ENCODE measurements at regions not wholly inside any gene's neighbourhood (a gene's known extent, or its start where the extent isn't known, plus 50 kb on each side); places are given as distances from the start of the nearest gene placed in this dataset.

DNA sequence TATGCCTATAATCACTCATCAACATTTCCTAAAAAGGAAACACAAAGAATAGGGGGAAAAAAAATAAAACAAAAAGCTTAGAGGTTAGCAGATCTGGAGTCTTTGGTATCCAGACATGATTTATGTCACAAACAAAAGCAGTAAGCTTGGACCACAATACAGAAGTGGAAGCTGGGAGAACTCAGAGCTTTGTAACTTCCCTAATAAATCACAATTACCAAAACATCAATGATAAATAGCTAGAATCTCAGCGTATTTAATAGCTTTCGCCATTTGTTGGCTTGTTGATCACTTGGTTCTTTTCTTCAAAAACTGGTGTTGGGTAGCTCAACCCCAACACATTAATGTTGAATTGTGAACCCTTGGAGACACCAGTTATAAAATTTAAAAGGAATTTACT, 392.5 kb downstream of the IRS1 start:
- no peak overlapping the region for H3K27ac ChIP-seq
- TF ChIP-seq ZFX (IDR thresholded peaks at IDR 0.05): no peak
- TF ChIP-seq, protein P1, sequence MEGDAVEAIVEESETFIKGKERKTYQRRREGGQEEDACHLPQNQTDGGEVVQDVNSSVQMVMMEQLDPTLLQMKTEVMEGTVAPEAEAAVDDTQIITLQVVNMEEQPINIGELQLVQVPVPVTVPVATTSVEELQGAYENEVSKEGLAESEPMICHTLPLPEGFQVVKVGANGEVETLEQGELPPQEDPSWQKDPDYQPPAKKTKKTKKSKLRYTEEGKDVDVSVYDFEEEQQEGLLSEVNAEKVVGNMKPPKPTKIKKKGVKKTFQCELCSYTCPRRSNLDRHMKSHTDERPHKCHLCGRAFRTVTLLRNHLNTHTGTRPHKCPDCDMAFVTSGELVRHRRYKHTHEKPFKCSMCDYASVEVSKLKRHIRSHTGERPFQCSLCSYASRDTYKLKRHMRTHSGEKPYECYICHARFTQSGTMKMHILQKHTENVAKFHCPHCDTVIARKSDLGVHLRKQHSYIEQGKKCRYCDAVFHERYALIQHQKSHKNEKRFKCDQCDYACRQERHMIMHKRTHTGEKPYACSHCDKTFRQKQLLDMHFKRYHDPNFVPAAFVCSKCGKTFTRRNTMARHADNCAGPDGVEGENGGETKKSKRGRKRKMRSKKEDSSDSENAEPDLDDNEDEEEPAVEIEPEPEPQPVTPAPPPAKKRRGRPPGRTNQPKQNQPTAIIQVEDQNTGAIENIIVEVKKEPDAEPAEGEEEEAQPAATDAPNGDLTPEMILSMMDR (conservative IDR thresholded peaks at IDR 0.05): no peak

DNA sequence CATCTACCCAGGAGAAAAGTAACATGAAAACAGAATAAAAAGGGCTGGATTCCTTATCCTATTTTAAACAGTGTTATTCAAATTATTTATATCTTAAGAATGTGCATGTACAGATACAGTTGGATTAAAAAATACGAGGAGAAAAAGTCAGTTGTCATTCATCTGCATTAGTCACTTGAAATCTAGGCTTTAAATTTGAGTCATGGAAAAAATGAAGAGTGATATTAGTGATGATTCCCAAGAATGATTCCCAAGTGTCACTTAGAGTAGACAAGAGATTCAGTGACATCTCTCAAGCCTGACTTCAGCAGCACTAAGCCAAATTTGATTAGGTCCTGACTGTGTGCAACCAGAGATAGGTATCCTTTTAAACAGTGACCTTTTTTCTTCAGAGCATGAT, 394.2 kb downstream of the IRS1 start:
- H3K27ac ChIP-seq: no peak overlapping the region
- TF ChIP-seq ZFX (IDR thresholded peaks at IDR 0.05): no peak
- TF ChIP-seq, protein P1 (conservative IDR thresholded peaks at IDR 0.05): no peak

DNA sequence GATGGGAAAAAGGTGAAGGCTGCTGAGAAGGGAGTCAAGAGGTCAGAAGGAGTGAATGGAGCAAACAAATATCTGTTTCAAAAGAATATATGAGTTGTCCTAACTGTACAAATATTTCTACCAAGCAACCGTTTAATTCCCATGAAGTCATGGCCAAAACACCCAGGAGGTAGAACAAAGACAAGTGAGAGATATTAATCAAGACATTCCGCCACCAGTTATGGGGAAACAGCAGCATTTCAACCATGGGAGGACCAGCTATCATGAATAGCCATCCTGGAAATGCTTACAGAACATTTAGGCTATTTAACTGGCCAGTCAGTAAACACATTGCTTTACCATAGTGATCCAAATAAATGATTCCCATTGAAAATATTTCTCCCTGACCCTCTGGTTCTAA, 396.3 kb downstream of the IRS1 start:
- no peak for TF ChIP-seq ZFX (IDR thresholded peaks at IDR 0.05)
- TF ChIP-seq, protein P1 (conservative IDR thresholded peaks at IDR 0.05): no peak
- H3K27ac ChIP-seq: no peak overlapping the region

DNA sequence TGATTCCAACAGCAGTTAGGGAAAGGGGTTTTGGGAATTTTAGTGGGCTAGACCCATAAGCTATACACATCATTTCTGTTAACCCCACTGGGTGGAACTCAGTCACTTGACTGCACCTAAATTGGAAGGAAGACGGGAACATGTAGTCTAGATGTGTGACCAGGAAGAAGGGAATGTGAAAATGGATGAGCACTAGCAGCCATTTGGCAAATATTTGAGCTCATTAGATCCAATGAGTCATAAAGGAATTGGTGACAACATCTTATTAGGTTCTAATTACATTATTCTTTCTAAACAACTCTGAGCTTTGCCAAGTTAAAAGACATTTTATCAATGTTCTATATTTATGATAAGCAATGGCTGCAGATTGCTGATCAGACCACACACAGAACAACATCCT, 400.6 kb downstream of the IRS1 start:
- TF ChIP-seq, protein P1 (conservative IDR thresholded peaks at IDR 0.05): no peak
- TF ChIP-seq ZFX (IDR thresholded peaks at IDR 0.05): no peak
- H3K27ac ChIP-seq: no peak overlapping the region

DNA sequence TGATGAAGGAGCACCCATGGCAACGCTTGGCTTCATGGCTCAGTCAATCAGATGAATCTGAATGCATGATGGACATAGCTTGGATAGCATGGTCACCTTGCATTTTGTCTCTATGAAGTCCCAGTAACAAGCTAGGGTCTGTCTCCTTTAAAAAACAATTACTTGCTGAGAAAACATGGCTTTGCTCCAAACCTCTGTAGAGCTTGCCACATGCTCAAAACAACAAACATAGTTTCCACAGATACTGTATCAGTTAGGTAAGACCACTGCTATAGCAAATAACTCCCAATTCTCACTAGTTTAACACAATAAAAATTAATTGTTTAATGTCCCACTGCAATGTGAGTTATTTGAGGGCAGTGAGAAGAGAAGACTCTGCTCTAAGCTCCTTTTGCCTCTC, 401.0 kb downstream of the IRS1 start:
- no peak overlapping the region for H3K27ac ChIP-seq
- TF ChIP-seq, protein P1 (conservative IDR thresholded peaks at IDR 0.05): no peak
- no peak for TF ChIP-seq ZFX (IDR thresholded peaks at IDR 0.05)

DNA sequence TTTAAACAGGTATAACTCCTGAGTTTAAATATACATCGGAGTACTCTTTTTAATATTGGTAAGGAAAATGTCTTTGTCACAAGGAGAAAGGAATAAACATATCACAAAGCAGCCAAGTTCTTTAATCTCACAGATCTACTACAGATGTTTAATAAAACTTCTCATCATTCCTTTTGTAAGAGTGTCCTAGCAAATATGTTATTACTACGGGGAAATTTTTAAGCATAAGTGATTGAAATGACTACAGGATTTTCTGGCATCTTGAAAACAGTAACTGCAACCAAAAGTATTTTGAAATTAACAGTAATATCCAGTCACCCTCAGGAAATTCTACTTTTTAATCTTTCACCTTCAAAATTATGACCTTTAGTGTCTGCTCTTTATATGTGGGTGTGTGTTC, 403.1 kb downstream of the IRS1 start:
- H3K27ac ChIP-seq: no peak overlapping the region
- TF ChIP-seq, protein P1 (conservative IDR thresholded peaks at IDR 0.05): no peak
- TF ChIP-seq ZFX (IDR thresholded peaks at IDR 0.05): no peak

DNA sequence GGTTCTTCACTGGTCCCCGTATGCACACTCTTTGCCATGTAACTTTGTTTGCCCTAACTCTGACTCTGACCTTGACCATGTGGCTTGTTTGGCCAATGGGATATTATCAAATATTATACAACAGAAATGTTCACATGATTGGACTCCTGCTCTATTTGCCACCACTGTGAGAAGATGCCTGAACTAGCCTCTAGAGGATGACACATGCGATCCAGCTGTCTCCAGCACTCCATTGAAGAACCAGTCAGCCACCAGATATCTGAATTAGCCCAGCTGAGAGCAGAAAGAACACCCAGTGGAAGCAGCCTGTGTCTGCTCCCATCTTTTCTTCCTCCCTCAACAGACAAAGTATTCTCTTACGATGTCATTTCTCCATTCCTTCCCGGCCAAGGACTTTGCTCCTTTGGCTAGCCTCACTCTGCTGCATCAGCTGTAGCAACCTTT, 412.1 kb downstream of the IRS1 start:
- no peak overlapping the region for H3K27ac ChIP-seq
- TF ChIP-seq ZFX (IDR thresholded peaks at IDR 0.05): no peak
- TF ChIP-seq, protein P1 (conservative IDR thresholded peaks at IDR 0.05): no peak
